Activated B cell treated with CpG ODN at 0.5 μM for 24 hours (primary cell): ENCODE measurements at regions not wholly inside any gene's neighbourhood (a gene's known extent, or its start where the extent isn't known, plus 50 kb on each side); places are given as distances from the start of the nearest gene placed in this dataset.

Source experiments
- ATAC-seq: fragments of 200-7000 bp; cut with Tn5 transposase; one replicate; pipeline ENCODE4 v1.10.0; 2021; ENCODE audit warnings: low read depth, mild to moderate bottlenecking, moderate library complexity
- CTCF ChIA-PET: fragments of 350-600 bp; sonication (Branson Sonifier 250); formaldehyde crosslinking; loops from one replicate; lab custom pipeline; 2021; ENCODE audit warnings: antibody characterized with exemption; lab: Charles Lee
- POLR2A ChIA-PET: fragments of 350-600 bp; sonication (Branson Sonifier 250); formaldehyde crosslinking; loops from one replicate; lab custom pipeline; 2021; ENCODE audit warnings: antibody characterized with exemption; lab: Charles Lee
- DNase-seq: peaks from one replicate; pipeline ENCODE4 v3.0.0; 2022
- H3K27ac Mint-ChIP-seq: one replicate; pipeline ENCODE4 v1.8.0; 2020; ENCODE audit warnings: mixed read lengths
- H3K27me3 Mint-ChIP-seq: one replicate; pipeline ENCODE4 v1.8.0; 2021; ENCODE audit warnings: mixed read lengths
- H3K36me3 Mint-ChIP-seq: one replicate; pipeline ENCODE4 v1.8.0; 2021; ENCODE audit warnings: low read depth, mixed read lengths
- H3K4me1 Mint-ChIP-seq: one replicate; pipeline ENCODE4 v1.8.0; 2021; ENCODE audit warnings: mixed read lengths
- H3K4me3 Mint-ChIP-seq: one replicate; pipeline ENCODE4 v1.8.0; 2020; ENCODE audit warnings: mild to moderate bottlenecking, mixed read lengths
- H3K9me3 Mint-ChIP-seq: one replicate; pipeline ENCODE4 v1.8.0; 2020; ENCODE audit warnings: mixed read lengths
- intact Hi-C: fragments of 100-400 bp; cut with micrococcal nuclease; formaldehyde crosslinking; loops from one replicate; pipeline ENCODE4 v1.15.1; 2024
- TF ChIP-seq, protein P1 (sequence below): fragments of 200-600 bp; IDR thresholded peaks from one replicate; pipeline ENCODE4 v1.8.0; 2022; ENCODE audit warnings: antibody characterized with exemption, mild to moderate bottlenecking

DNA sequence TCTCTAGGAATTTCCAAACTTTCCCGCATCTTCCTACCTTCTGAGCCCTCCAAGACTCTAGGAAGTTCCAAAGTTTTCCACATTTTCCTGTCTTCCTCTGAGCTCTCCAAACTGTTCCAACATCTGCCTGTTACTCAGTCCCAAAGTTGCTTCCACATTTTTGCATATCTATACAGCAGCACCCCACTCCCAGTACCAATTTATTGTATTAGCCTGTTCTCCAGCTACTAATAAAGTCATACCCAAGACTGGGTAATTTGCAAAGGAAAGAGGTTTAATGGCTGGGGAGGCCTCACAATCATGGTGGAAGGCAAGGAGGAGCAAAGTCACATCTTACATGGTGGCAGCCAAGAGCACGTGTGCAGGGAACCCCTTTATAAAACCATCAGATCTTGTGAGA is 82.9 kb upstream of the DSCAM start:
- DNase-seq = no peak
- intact Hi-C loops = no loop called here
- peaks cover 28% of the 10 kb centered on the region for H3K9me3 Mint-ChIP-seq
- no peak for ATAC-seq
- H3K4me1 Mint-ChIP-seq = no peaks in the 10 kb centered on the region
- H3K36me3 Mint-ChIP-seq = no peaks in the 10 kb centered on the region
- CTCF ChIA-PET = no interaction called here
- H3K27me3 Mint-ChIP-seq = no peaks in the 10 kb centered on the region
- POLR2A ChIA-PET = no interaction called here
- no peak overlapping the region for H3K4me3 Mint-ChIP-seq
- TF ChIP-seq, protein P1, sequence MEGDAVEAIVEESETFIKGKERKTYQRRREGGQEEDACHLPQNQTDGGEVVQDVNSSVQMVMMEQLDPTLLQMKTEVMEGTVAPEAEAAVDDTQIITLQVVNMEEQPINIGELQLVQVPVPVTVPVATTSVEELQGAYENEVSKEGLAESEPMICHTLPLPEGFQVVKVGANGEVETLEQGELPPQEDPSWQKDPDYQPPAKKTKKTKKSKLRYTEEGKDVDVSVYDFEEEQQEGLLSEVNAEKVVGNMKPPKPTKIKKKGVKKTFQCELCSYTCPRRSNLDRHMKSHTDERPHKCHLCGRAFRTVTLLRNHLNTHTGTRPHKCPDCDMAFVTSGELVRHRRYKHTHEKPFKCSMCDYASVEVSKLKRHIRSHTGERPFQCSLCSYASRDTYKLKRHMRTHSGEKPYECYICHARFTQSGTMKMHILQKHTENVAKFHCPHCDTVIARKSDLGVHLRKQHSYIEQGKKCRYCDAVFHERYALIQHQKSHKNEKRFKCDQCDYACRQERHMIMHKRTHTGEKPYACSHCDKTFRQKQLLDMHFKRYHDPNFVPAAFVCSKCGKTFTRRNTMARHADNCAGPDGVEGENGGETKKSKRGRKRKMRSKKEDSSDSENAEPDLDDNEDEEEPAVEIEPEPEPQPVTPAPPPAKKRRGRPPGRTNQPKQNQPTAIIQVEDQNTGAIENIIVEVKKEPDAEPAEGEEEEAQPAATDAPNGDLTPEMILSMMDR = no peak
- no peak overlapping the region for H3K27ac Mint-ChIP-seq

DNA sequence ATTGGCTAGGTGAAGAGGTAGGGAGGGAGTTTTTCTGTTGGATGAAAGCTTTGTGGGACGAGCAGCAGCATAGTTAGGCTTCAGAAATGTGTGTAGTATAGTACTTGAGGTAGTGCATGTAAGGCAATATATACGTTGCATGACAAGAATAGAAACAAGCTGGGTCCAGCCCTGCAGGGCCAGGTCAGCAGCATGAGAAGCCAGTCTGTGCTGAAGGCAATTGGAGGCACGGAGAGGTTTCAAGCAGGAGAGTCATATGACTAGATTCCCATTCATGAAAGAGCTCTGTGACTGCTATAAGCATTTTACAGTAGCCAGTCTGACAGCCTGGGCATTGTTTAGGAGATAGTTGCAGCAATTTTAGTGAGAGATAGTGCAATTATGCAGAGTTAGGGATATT is 84.2 kb upstream of the DSCAM start:
- intact Hi-C loops = no loop called here
- TF ChIP-seq, protein P1 = no peak
- DNase-seq (no peak), ATAC-seq (no peak)
- H3K4me3 Mint-ChIP-seq = no peak overlapping the region
- CTCF ChIA-PET = no interaction called here
- no peaks in the 10 kb centered on the region for H3K27me3 Mint-ChIP-seq
- peaks cover 28% of the 10 kb centered on the region for H3K9me3 Mint-ChIP-seq
- no peaks in the 10 kb centered on the region for H3K4me1 Mint-ChIP-seq
- H3K36me3 Mint-ChIP-seq = no peaks in the 10 kb centered on the region
- H3K27ac Mint-ChIP-seq = no peak overlapping the region
- POLR2A ChIA-PET = no interaction called here

DNA sequence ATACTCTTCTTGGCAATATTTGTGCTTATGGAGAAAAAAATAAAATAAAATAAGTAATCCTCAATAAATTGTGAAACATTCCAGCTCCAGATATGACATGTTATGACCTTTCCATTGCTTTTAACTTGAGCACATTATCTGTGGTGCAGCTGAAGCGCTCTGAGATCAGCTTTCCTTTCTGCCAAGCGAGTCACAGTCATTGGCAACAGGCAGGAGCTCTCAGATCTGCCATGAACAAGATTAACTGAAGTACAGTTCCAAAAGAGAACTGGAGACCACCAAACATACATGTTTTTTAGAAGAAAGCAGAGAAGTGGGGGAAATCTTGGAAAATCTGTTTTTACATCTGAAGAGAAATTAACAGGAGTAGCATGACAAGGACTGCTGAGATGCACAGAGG is 89.2 kb upstream of the DSCAM start:
- intact Hi-C loops = no loop called here
- H3K27ac Mint-ChIP-seq = no peak overlapping the region
- no peaks in the 10 kb centered on the region for H3K36me3 Mint-ChIP-seq
- H3K4me1 Mint-ChIP-seq = no peaks in the 10 kb centered on the region
- no peak for ATAC-seq
- TF ChIP-seq, protein P1 = no peak
- H3K9me3 Mint-ChIP-seq = peaks cover 5% of the 10 kb centered on the region
- ChIA-PET CTCF (no interaction called here), POLR2A (no interaction called here)
- no peak for DNase-seq
- H3K4me3 Mint-ChIP-seq = no peak overlapping the region
- H3K27me3 Mint-ChIP-seq = no peaks in the 10 kb centered on the region

- DNase-seq = no peak
- H3K9me3 Mint-ChIP-seq = no peaks in the 10 kb centered on the region
- no peak for ATAC-seq
- H3K4me3 Mint-ChIP-seq = no peak overlapping the region
- H3K27ac Mint-ChIP-seq = no peak overlapping the region
- ChIA-PET CTCF (no interaction called here), POLR2A (no interaction called here)
- intact Hi-C loops = no loop called here
- TF ChIP-seq, protein P1 = no peak
- no peaks in the 10 kb centered on the region for H3K27me3 Mint-ChIP-seq
- no peaks in the 10 kb centered on the region for H3K36me3 Mint-ChIP-seq
- no peaks in the 10 kb centered on the region for H3K4me1 Mint-ChIP-seq
These were observed 89.9 kb upstream of the DSCAM start for GRCh38 chr21:40936771-40937261.

GRCh38 chr21:40938078-40938477 is 91.1 kb upstream of the DSCAM start:
- no peaks in the 10 kb centered on the region for H3K27me3 Mint-ChIP-seq
- H3K4me1 Mint-ChIP-seq = no peaks in the 10 kb centered on the region
- H3K36me3 Mint-ChIP-seq = no peaks in the 10 kb centered on the region
- DNase-seq (no peak), ATAC-seq (no peak)
- intact Hi-C loops = no loop called here
- no peaks in the 10 kb centered on the region for H3K9me3 Mint-ChIP-seq
- TF ChIP-seq, protein P1 = no peak
- no peak overlapping the region for H3K27ac Mint-ChIP-seq
- CTCF ChIA-PET = no interaction called here
- POLR2A ChIA-PET = no interaction called here
- H3K4me3 Mint-ChIP-seq = no peak overlapping the region
